Activated CD4-positive, alpha-beta T cell treated with anti-CD3 and anti-CD28 coated beads, Interleukin-2, amount 50 U/mL, for 16 hours (primary cell): ENCODE measurements at regions not wholly inside any gene's neighbourhood (a gene's known extent, or its start where the extent isn't known, plus 50 kb on each side); places are given as distances from the start of the nearest gene placed in this dataset.
"Not testable (repeated sequence)": the region's sequence is repeated elsewhere in the genome, so short reads cannot be mapped to it uniquely, and the experiment has no call there.

Source experiments
- DNase-seq: peaks from one replicate; pipeline ENCODE4 v3.0.0-alpha.2; 2020

DNA sequence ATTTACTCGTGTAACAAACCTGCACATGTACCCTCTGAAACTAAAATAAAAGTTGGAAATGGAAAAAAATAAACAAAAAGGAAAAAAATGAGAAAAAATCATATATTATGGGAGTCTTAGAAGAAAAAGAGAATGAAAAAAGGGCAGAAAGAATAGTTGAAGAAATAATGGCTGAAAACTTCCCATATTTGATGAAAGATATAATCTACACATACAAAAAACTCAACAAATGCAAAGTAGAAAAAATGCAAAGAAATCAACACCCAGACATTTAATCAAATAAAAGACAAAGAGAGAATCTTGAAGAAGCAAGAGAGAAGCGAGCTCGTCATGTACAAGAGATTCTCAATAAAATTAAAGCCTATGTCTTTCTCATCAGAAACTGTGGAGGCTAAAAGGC lies 73.8 kb downstream of the SLC25A46 start:
- no peak for DNase-seq

GRCh38 chr5:110815916-110816605 lies 77.3 kb downstream of the SLC25A46 start:
- DNase-seq, result no peak

- no peak for DNase-seq
Measured at GRCh38 chr5:110817459-110817858, 78.7 kb downstream of the SLC25A46 start.

DNA sequence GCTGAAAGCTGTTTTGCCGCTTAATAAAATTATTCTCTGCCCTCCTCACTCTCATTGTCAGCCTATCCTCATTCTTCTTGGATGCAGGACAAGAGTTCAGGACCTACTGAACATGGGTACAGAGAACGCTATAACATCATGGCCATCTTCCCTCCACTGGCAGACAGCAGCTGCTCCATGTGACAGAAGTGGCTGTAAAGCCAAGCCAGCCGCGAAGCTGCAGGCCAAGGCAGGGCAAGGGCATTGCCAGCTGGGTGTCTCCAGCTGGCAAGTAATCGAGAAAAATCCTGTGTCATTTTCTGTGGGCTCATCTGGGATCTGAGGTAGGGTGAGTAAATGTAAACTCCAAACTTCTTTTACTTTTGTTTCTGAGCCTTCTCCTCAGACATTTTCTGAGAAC lies 84.8 kb downstream of the SLC25A46 start:
- no peak for DNase-seq

DNA sequence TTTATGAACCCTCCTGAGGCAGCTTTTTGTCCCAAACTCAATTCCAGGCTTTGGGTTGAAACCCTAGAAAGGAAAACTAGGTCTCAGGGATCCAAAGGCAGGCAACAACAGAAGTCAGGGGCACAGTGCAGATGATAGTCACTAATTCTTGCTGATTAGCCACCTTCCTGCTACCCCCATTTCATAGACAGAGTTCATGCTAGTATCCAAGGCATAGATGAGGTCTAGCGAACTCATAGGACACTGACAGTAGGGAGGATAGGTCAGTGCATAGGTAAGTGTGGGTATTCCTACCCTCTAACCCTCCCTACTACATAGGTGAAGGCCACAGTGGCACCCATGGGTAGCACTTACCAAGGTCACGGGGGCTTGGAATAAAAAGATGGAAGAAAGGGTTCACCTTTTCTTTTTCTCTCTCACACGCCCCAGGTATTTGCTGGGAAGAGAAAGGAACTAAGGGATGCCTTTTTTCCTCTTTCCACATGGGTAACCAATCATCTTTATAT lies 86.2 kb downstream of the SLC25A46 start:
- no peak for DNase-seq

DNA sequence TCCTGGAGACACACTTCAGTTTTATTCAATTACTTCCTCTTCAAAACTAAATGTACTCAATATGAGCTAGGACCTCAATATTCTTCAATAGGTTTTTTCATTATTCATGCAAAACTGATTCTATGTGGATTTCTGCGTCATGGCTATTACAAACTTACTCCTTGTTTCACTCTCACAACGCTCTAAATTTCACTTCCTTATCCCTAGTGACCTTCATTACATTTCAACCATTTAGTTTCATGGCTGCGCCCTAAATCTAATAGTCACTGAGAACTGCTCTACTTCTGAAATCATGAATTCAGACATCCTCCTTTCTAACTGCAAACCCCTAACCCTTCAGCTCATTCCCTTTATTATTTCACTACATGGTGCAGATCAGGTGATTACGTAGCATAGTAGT lies 93.9 kb downstream of the SLC25A46 start:
- DNase-seq, result no peak

- DNase-seq, result not testable (repeated sequence)
Measured at GRCh38 chr5:110834933-110835332, 96.1 kb downstream of the SLC25A46 start.

DNA sequence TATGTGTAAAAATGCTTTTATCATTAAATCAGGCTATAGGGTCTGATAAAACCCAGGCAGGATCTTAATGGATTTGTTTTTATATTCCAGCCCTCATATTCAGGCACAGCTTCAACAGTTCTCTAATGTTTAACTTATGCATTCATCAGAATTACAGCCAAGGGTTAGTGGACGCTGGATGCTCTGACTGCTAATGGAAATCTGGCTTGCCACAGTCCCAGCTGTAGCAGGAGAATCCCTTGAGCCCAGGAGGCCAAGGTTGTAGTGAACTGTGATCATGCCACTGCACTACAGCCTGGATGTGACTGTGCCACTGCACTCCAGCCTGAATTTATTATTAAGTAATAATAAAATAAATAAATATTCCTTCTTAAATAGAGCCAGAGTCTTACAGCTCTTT lies 98.0 kb downstream of the SLC25A46 start:
- no peak for DNase-seq

GRCh38 chr5:110838357-110838756 lies 99.5 kb downstream of the SLC25A46 start:
- not testable (repeated sequence) for DNase-seq

DNA sequence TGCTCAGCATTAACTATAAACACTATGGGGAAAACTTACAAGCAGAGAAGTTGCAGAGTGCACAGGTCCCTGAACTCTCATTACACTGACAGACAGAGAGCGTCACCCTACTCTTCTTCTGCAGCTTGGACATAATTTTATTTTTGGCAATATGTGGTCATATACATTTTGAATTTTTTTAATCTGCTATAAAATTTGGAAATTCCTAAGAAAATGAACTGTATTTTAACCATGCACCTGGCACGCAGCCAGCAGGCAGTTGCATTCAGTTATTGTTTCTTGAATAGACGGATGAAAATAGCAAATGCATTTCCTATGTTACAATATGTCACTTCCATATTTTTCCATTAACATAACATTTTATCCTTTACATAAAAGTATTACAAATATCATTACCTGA lies 100.2 kb downstream of the SLC25A46 start:
- DNase-seq, result no peak

GRCh38 chr5:110840347-110840960 lies 101.6 kb downstream of the SLC25A46 start:
- no peak for DNase-seq

GRCh38 chr5:110841137-110841536 lies 102.3 kb downstream of the SLC25A46 start:
- no peak for DNase-seq

- DNase-seq, result no peak
Measured at GRCh38 chr5:110842948-110843347, 104.1 kb downstream of the SLC25A46 start.

- no peak for DNase-seq
Measured at GRCh38 chr5:110844251-110844650, 105.4 kb downstream of the SLC25A46 start.

- no peak for DNase-seq
Measured at GRCh38 chr5:110846398-110847001, 107.7 kb downstream of the SLC25A46 start.

- DNase-seq, result no peak
Measured at GRCh38 chr5:110851357-110851756, 112.5 kb downstream of the SLC25A46 start.

DNA sequence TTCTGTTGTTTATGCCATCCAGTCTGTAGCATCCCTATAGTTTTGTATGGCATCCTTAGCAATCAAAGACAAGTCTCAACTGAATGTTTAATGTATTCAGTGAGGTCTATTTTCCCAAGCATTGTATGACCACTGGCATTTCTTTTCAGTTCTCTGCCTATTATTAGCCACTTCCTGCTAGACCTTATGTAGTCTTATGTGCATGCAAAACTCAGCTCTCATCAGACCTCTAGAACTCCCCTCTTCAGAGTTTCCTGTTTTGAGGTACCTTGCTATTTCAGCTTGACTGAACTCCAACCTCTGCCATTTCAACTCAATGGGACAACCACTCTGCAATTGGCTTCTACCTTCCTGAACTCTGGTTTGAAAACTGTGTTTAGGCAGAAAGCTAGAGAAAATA lies 113.2 kb downstream of the SLC25A46 start:
- DNase-seq, result no peak

DNA sequence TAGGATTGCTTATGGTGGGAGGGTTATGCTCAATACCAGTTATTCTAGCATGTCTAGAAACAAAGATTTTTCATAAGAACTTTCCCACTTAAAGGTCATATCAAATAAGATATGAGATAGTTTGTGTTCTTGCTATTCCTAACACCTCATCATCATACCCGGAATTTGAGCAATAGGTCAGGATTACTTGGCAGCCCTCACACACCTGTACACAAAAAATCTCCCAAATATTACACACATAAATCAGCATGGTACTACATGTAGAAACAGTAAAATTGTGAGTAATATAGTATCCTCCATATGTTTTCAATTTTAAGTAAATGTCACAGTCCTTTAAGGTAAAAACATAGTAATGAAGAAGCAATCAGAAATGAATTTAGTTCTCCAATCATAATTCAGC lies 113.7 kb downstream of the SLC25A46 start:
- DNase-seq, result no peak

DNA sequence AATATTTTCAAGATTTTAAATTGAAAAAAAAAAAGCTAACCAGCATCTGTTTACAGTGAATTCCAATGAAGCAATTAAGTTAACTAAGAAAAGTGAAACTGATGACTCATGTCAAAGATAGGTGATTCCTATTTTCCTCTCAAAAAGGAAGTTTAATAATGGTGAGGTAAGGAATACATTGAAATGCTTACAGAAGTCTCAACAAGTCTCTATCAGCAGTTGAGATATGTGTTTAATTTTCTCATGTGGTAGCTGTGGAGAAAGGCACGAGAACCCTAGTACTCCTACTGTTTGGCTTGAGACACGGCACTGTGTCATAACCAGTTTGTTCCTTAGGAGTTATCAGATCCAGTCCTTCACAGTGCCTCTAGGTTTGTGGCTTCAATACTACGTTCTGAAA lies 114.5 kb downstream of the SLC25A46 start:
- DNase-seq, result no peak

- DNase-seq, result no peak
Measured at GRCh38 chr5:110854200-110854599, 115.4 kb downstream of the SLC25A46 start.

DNA sequence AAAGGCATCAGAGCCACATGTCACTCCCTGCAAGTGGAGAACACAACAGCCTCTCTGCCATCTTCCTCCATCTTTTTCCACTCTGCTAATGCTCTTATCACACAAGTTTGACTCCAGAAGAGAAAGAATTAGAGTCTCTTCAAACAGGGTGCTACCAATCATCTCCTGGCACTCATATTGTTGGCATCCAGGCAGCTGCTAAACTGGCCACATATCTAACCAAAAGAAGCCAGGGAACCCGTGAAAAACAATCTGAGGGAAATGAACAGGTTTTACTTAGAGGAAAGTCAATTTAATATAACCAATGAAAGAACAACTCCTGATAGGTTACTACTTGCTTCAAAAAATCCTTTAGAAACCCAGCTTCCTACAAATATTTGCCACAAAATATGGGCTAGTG lies 117.2 kb downstream of the SLC25A46 start:
- no peak for DNase-seq

GRCh38 chr5:110865400-110866094 lies 126.7 kb downstream of the SLC25A46 start:
- peak; percentile 5 for DNase-seq

GRCh38 chr5:110869927-110870326 lies 131.1 kb downstream of the SLC25A46 start:
- DNase-seq, result no peak

DNA sequence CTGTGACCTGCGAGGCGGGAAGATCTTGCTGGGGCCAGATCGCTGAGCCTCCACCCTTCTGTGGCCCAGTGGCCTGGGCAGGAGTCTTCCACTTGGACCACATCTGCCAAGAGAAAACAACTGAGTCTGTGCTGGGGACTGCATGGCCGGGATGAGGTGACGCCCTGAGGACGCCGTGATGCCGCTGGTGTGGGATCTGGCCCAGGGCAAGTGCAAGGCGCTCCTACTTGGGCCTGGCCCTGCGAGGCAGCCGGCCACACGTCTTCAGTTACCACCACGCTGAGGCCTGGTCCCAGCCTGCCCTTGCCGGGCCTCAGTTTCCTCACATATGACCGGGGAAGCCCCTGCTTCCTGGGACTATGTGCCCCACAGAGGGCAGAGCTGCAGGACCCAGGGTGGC lies 133.4 kb downstream of the SLC25A46 start:
- DNase-seq, result no peak
